DND-41 (cell line): ENCODE measurements at regions not wholly inside any gene's neighbourhood (a gene's known extent, or its start where the extent isn't known, plus 50 kb on each side); places are given as distances from the start of the nearest gene placed in this dataset.

ENCODE experiments used
- CTCF ChIP-seq: IDR thresholded peaks from 2 replicates; pipeline ENCODE4 v1.5.1; 2012; ENCODE audit warnings: borderline replicate concordance, low read length, moderate library complexity, mild to moderate bottlenecking; ENCODE audit not compliant: poor library complexity, severe bottlenecking; ENCODE audit errors: extremely low read depth
- EZH2 ChIP-seq: IDR thresholded peaks from 3 replicates; pipeline ENCODE4 v1.6.1; 2012; ENCODE audit warnings: borderline replicate concordance, low read depth, mild to moderate bottlenecking, moderate library complexity, low read length, inconsistent platforms; ENCODE audit not compliant: severe bottlenecking

GRCh38 chr9:107141967-107142366 is 141.1 kb upstream of the RAD23B start:
- TF ChIP-seq CTCF (peak; percentile 37), EZH2 (no peak)
